Ishikawa (cell line): ENCODE measurements at regions not wholly inside any gene's neighbourhood (a gene's known extent, or its start where the extent isn't known, plus 50 kb on each side); places are given as distances from the start of the nearest gene placed in this dataset.

ENCODE experiments used
- NFIC ChIP-seq: IDR thresholded peaks from 2 replicates; pipeline ENCODE4 v1.6.1; 2012
- TAF1 ChIP-seq: IDR thresholded peaks from 2 replicates; pipeline ENCODE4 v1.6.1; 2012; ENCODE audit warnings: low read depth, mild to moderate bottlenecking
- TEAD4 ChIP-seq: IDR thresholded peaks from 2 replicates; pipeline ENCODE4 v1.6.1; 2012
- ZBTB7A ChIP-seq: IDR thresholded peaks from 2 replicates; pipeline ENCODE4 v1.6.1; 2012; ENCODE audit warnings: low read depth
- TF ChIP-seq, protein P1 (sequence below): IDR thresholded peaks from 2 replicates; pipeline ENCODE4 v1.6.1; 2012
- TF ChIP-seq, protein P2 (sequence below): IDR thresholded peaks from 2 replicates; pipeline ENCODE4 v1.6.1; 2012; ENCODE audit warnings: low read depth, mild to moderate bottlenecking

DNA sequence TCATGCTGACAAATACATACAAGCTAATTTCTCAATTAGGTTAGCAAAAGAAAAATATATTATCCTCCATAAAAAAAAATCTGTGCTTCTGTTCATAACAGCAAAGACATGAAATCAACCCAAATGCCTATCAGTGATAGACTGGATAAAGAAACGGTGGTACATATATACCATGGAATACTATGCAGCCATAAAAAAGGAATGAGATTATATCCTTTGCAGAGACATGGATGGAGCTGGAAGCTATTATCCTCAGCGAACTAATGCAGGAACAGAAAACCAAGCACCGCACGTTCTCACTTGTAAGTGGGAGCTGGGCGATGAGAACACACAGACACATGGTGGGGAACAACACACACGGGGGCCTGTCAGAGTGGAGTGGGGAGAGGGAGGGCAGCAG, 84.0 kb upstream of the PALMD start:
- TF ChIP-seq, protein P1, sequence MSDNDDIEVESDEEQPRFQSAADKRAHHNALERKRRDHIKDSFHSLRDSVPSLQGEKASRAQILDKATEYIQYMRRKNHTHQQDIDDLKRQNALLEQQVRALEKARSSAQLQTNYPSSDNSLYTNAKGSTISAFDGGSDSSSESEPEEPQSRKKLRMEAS: no peak
- TF ChIP-seq TEAD4 (no peak), NFIC (no peak), TAF1 (no peak), ZBTB7A (no peak)
- TF ChIP-seq, protein P2, sequence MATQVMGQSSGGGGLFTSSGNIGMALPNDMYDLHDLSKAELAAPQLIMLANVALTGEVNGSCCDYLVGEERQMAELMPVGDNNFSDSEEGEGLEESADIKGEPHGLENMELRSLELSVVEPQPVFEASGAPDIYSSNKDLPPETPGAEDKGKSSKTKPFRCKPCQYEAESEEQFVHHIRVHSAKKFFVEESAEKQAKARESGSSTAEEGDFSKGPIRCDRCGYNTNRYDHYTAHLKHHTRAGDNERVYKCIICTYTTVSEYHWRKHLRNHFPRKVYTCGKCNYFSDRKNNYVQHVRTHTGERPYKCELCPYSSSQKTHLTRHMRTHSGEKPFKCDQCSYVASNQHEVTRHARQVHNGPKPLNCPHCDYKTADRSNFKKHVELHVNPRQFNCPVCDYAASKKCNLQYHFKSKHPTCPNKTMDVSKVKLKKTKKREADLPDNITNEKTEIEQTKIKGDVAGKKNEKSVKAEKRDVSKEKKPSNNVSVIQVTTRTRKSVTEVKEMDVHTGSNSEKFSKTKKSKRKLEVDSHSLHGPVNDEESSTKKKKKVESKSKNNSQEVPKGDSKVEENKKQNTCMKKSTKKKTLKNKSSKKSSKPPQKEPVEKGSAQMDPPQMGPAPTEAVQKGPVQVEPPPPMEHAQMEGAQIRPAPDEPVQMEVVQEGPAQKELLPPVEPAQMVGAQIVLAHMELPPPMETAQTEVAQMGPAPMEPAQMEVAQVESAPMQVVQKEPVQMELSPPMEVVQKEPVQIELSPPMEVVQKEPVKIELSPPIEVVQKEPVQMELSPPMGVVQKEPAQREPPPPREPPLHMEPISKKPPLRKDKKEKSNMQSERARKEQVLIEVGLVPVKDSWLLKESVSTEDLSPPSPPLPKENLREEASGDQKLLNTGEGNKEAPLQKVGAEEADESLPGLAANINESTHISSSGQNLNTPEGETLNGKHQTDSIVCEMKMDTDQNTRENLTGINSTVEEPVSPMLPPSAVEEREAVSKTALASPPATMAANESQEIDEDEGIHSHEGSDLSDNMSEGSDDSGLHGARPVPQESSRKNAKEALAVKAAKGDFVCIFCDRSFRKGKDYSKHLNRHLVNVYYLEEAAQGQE: no peak
